Stimulated activated CD8-positive, alpha-beta memory T cell treated with anti-CD3 and anti-CD28 coated beads, Interleukin-7, amount 100 ng/mL, for 48 hours (primary cell): ENCODE measurements at regions not wholly inside any gene's neighbourhood (a gene's known extent, or its start where the extent isn't known, plus 50 kb on each side); places are given as distances from the start of the nearest gene placed in this dataset.
"Not testable (repeated sequence)": the region's sequence is repeated elsewhere in the genome, so short reads cannot be mapped to it uniquely, and the experiment has no call there.

ENCODE experiments used
- DNase-seq, 2 donors: peaks; one replicate each; pipeline ENCODE4 v3.0.0-alpha.2; 2020; ENCODE audit warnings: low read depth in 1 of 2; ENCODE audit errors: extremely low read depth in 1 of 2

GRCh38 chr7:80082213-80082612 lies 52.4 kb upstream of the GNAI1 start:
- DNase-seq = no peak

DNA sequence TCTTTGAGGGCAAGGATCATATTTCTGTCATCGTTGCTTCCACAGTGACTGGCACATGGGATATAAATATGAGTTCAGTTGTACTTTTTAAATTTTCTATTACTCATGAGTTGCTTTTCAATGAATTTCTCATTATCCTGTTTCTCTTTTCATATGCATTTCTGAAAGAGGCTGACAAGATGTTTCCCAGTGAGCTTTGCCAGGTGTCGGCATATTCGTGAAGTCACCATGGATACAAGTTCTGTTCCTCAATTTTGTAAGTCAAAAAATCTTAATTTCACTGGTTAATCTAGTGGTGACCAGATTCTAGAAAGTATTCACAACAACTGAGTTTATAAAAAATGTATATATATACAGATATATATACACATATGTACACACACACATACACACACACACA lies 55.7 kb upstream of the GNAI1 start:
- DNase-seq = no peak

DNA sequence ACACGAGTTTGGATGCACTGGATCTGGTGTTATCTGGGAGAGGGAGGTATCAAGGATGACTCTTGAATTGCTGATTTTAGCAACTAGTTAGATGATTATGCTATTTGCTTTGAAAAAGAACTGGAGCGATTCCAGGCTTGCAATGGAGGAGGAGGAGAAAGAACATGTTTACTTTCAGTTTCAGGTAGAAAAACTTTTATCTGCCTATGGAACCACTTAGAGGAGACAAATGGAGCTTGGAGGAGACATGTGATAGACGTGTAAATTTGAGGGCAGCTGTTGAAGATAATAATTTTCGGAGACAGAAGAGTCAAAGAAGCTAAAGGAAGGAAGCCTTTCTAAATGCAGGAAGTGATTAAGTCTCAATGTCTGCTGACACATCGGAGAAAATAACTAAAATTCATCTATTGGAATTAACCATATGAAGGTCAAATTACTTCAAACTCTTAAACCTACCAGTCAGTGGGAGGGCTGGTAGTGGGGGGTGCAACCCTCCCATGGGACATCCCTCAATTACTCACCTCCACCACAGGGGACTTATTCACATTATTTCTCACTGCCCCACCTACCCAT lies 56.4 kb upstream of the GNAI1 start:
- peak; percentile 10 to 26 for DNase-seq

- DNase-seq = no peak
Observed at GRCh38 chr7:80070391-80070790, 64.2 kb upstream of the GNAI1 start.

DNA sequence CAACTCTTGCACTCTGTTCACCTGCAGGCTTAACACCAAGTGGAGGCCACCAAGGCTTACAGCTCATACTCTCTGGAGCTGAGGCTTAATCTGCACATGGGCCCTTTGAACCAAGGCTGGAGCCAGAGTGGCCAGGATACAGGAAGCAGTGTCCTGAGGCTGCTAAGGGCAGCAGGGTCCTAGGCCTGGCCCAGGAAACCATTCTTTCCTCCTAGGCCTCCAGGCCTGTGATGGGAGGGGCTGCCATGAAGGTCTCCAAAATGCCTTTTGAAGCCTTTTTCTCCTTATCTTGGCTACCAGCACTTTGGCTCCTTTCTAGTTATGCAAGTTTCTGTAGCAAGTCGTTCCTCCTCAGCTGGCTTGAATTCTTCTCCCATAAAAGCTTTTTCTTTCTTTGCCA lies 68.0 kb upstream of the GNAI1 start:
- no peak for DNase-seq

GRCh38 chr7:80063834-80064233 lies 70.8 kb upstream of the GNAI1 start:
- no peak for DNase-seq

DNA sequence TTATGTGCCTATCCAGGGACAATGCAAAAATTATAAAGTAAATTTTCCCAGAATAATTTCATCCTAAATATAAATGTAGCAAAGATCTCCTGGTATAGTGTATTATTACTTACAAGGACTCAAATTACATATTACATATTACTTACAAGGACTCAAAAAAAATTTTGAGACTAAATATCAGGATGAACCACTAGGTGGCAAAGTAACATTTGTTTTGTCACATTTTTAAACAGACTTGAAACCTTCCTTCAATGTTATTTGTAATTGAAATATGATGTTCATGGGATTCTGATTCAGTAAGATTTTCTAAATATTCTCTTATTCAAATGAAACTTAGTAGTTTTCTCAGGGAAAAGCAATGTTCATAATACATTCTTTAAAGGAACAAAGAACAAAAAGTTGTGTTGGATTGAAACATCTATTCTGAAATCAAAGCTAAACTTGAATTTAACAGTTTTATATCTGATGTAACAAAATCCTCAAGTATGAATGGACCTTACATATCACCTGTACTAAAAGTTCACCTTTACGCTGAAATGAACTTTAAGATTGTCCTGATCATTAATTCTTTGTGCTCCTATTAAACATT lies 74.3 kb upstream of the GNAI1 start:
- DNase-seq = no peak

- no peak for DNase-seq
Observed at GRCh38 chr7:80057488-80057887, 77.1 kb upstream of the GNAI1 start.

- no peak for DNase-seq
Observed at GRCh38 chr7:80054356-80054755, 80.3 kb upstream of the GNAI1 start.

DNA sequence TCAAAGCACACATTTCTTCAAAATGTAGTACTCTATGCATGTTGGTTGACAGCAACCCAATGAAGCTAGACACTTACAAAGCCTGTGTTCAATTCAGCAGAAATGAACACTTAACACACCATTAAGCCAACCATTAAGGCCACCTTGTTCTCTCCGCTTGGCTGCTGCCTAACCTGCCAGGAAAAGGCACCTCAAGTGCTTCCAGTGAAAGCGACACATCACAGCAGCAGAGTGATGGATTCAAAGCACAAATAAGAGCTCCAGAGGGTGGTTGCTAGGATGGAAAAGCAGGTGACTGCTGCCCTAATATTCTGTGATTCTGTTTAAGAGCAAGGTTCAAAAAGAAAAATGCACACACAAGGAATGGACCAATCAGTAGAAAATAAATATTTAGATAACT lies 81.5 kb upstream of the GNAI1 start:
- no peak for DNase-seq

DNA sequence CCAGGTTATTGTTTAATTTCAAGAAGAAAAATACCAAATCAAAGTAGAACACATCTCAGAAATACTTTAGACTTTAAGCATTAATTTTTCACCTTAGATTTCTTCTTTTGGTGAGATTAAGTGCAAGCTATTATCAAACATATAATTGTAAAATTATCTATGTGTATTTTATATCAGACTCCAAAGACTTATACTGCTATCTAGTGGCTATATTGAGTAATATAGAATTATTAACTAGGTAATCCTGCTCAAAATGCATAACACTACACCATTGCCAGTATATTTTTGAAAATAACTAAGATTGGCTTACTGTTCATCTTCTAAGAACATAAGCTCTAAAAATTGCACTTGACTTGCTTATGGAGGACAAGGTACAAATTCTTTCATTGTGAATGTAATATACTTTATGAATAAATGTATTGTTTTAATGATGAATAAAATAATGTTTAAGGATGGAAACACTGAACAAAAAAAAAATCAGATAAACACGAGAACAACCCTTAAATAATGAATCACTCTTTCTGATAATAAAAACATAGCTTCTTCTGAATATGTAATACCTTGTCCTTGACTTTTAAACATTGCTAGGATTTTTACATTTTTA lies 86.7 kb upstream of the GNAI1 start:
- DNase-seq = no peak

GRCh38 chr7:80047032-80047431 lies 87.6 kb upstream of the GNAI1 start:
- DNase-seq = no peak

DNA sequence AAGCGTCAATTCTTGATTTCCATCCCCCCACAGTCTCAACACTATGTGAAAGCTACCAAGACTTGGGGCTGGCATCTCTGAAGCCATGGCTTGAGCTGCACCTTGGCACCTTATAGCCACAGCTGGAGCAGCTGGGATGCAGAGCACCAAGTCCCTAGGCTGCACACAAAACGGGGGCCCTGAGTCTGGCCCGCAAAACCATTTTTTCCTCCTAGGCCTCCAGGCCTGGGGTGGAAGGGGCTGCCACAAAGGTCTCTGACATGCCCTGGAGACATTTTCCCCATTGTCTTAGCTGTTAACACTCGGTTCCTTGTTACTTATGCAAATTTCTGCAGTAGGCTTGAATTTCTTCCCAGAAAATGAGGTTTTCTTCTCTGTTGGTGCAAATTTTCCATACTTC lies 89.8 kb upstream of the GNAI1 start:
- no peak for DNase-seq

DNA sequence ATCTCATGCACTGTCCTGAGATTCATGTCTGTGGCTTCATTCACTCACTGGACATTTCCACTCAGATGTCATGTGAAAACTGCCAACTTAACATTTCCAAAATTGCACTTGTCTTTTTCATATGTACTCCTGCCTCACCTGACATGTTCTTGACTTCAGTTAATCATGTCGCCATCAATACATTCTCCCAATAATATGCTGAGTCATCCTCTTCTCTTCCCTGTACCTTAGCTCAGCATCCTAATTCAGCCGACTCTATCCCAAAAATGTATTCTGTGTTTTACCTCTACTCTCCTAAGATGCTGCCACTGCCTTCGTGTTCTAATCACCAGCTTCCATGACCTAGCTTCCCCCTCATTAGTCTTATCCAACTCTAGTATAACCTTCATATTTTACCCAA lies 93.9 kb upstream of the GNAI1 start:
- no peak for DNase-seq

DNA sequence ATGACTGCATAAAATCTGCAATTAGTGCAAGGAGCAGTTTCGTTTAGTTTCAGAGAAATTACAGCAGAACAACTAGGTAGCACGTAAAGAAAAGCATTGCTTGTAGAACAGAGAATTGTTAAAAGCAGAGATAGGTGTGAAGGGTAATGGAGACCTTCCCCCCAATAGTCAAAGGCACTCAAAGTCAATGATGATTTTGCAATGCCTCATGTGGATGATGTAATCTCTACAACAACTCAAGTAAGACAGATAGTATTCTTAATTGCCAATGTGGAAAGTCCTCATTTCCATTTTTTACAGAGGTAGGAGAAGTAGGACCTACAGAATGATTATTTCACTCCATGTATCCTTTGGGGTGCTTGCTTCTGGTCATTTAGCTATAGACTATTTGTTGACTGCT lies 94.3 kb upstream of the GNAI1 start:
- DNase-seq = no peak

GRCh38 chr7:80039251-80039884 lies 95.3 kb upstream of the GNAI1 start:
- DNase-seq = no peak

DNA sequence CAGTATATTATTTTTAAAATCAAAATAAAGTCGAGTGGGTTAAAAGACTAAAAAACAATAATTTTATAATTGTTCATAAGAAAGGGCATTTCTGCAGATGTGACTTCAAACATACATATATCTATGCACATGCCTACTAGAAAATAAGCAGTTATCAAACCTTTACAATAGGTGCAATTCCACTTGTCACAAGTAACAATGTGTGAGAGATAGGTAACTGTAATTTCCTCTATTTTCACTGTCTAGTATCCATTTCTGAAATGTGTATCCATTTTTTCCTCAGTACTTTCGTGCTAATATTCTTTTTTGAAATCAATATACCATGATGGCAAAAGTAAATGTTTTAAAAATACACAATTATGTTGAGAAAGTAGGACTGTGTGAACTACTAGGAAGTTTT lies 96.9 kb upstream of the GNAI1 start:
- no peak for DNase-seq

DNA sequence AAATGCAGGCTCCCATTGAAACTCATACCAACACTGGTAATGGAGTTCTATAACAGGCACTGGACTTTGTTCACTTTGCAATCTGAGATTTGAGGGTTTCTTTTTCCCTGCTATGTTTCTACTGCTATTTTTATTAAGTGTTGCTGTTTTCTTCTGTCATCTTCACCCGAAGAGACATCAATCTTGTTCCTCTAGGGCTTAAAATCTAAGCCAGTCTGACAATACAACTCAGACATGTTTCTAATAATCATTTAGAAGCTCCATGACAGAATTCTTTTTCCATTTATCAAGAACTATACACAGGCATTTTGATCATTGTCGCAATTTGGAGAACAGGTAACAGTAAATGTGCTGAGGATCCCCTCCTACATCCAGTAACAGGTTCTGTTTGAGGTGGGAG lies 98.5 kb upstream of the GNAI1 start:
- no peak for DNase-seq

GRCh38 chr7:80028717-80029116 lies 105.9 kb upstream of the GNAI1 start:
- DNase-seq = no peak

DNA sequence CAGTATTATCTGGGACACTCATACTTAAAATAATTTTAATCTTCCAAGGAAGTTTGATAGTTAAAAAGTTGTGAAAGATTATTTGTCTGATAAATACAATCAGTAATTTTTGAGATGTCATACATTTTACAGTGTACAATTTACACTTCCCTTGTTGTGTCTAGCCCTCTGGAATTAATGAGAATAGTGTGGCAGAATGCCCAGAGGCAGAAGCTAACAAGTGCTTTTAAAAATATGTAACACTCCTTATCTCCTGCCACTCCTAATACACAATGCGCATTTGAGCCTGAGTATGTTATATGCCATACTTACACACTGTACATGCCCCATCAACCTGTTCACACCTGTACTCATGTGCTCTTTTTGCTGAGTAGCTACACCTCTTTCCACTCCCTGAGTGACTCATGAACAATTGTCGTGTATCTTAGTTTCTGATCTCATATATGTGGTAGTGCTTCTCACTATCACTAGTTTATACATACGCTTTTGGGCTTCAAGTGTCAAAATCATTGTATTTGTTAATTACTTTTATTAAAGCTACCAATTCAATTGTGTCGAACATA lies 106.9 kb upstream of the GNAI1 start:
- no peak for DNase-seq

DNA sequence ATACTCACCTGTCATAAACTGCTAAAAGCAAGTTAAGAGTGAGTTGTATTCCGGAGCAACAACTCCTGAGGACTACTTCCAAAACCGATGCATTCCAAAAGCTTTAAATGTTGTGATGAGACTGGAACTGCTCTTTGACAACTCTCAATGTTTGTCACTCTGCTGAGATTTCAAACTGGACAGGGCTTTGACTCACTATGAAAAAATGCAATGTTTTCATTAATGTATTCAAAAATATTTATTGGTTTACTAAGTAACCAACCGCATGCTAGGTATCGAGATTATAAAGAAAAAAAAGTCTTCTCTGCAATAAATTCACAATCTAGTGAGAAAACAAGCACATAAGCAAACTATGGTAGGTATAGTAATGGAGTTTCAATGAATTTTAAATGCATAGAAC lies 107.9 kb upstream of the GNAI1 start:
- no peak for DNase-seq

DNA sequence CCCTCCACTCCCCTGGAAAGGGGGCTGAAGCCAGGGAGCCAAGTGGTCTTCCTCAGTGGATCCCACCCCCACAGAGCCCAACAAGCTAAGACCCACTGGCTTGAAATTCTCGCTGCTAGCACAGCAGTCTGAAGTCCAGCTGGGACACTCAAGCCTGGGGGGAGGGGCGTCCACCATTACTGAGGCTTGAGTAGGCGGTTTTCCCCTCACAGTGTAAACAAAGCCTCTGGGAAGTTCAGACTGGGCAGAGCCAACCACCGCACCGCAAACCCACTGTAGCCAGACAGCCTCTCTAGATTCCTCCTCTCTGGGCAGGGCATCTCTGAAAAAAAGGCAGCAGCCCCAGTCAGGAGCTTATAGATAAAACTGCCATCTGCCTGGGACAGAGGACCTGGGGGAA lies 114.4 kb upstream of the GNAI1 start:
- not testable (repeated sequence) for DNase-seq
